SW 1271 (cell line): ENCODE measurements at regions not wholly inside any gene's neighbourhood (a gene's known extent, or its start where the extent isn't known, plus 50 kb on each side); places are given as distances from the start of the nearest gene placed in this dataset.
"Not testable (repeated sequence)": the region's sequence is repeated elsewhere in the genome, so short reads cannot be mapped to it uniquely, and the experiment has no call there.

Source experiments
- DNase-seq, 2 experiments: peaks; one replicate each; lab custom pipeline; 2025; lab: John Stamatoyannopoulos, UW

GRCh38 chr9:103068753-103069152 is 73.6 kb downstream of the CYLC2 start:
- no peak for DNase-seq

DNA sequence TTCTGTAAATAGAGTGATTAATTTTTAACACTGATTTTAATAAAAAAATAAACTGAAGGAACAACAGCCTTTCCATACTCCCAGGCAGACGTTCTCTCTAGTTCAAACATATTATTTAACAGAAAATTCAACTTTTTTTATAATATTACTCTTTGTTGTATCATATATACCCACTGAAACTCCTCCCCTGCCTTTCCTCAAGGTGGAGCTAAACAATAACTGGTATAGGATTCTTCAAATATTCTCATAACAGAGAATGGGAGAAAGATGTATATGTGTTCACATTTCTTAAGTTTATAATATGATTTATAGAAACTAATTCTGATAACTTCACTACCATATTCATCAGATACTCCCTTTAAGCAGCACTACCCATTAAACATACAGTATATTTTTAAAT is 83.4 kb downstream of the CYLC2 start:
- DNase-seq, result no peak

GRCh38 chr9:103082494-103082893 is 87.4 kb downstream of the CYLC2 start:
- DNase-seq, result no peak

DNA sequence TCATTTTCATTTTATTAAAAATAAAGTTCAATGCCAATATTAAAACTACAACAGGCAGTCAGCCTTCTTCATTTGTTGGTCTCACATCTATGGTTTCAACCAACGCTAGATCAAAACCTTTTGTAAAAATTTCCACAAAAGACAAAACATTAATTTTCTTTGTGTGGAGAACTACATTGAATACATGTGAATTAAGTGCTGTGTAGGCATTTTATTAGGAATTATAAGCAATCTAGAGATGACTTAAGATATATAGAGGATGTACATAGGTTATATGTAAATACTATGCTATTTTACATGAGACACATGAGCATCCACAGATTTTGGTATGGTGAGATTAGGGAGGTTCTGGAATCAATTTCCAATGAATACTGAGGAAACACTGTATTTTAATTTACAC is 94.2 kb downstream of the CYLC2 start:
- no peak for DNase-seq

- no peak for DNase-seq
Observed at GRCh38 chr9:103104101-103104500, 109.0 kb downstream of the CYLC2 start.

GRCh38 chr9:103116246-103116645 is 121.1 kb downstream of the CYLC2 start:
- no peak for DNase-seq

- no peak for DNase-seq
Observed at GRCh38 chr9:103126494-103126893, 131.4 kb downstream of the CYLC2 start.

DNA sequence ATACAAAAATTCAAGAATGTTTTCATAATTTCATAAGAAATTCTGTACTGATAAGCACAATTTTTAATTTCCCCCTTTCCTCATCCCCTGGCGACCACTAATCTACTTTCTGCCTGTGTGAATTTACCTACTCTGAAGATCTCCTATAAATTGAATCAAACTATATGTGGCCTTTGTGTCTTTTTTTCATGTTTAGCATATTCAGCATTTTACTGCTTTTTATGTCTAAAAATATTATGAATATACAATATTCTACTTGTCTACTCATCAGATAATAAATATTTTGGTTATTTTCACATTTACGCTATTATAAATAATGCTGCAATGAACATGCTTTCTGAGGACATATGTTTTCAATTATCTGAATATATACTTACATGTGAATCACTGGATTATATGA is 144.8 kb downstream of the CYLC2 start:
- DNase-seq, result no peak

- peak in 1 of 2 experiments; percentile 16 for DNase-seq
Observed at GRCh38 chr9:103152473-103152872, 157.3 kb downstream of the CYLC2 start.

GRCh38 chr9:103167530-103167929 is 172.4 kb downstream of the CYLC2 start:
- DNase-seq, result no peak

DNA sequence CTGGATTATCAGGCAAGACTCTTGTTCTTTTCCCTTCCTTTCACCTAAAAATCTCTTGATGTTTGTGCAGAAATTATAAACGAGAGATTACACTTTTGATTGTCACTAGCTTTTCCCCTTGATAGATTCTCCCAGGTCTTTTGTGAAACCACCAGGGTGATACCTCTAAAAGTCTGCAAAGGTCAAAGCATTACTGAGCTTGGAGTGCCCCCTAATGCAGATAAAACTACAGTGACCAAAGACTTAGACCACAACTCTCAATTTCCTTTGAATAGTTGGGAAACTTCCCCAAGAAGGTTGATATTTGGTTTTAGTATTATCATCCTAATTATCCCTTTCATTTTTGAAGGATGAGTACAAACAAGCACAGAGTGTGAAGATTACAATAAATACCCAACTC is 173.1 kb downstream of the CYLC2 start:
- no peak for DNase-seq

- no peak for DNase-seq
Observed at GRCh38 chr9:103169798-103170197, 174.7 kb downstream of the CYLC2 start.

DNA sequence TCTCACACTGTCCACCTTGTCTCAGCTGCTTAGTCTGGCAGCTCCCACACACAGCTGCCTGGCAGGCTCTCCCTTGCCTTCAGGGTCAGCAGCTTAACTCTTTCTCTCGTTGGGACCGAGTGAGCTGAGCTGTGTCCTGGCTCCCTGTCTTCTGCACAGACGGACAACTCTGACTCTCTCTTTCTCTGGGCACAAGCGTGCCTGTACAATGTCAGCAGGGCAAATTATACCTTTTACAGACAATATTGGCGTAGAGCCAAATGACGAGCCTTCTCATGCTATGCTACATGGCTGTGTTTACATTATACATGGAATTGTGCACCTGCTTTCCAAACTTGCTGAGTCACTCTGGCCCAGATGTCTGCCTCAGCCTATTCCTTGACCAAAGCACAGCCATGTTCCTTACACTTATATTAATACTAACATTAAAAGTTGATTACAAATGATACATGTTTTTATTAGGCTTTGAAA is 188.6 kb downstream of the CYLC2 start:
- DNase-seq, result no peak

DNA sequence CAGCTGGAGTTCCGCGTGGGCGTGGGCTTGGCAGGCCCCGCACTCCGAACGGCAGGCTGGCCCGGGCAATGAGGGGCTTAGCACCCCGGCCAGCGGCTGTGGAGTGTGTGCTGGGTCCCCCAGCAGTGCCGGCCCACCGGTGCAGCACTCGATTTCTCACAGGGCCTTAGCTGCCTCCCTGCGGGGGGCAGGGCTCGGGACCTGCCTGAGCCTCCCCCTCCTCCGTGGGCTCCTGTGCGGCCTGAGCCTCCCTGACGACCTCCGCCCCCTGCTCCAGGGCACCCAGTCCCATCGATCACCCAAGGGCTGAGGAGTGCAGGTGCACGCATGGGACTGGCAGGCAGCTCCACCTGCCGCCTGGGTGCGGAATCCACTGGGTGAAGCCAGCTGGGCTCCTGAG is 191.8 kb downstream of the CYLC2 start:
- no peak for DNase-seq

DNA sequence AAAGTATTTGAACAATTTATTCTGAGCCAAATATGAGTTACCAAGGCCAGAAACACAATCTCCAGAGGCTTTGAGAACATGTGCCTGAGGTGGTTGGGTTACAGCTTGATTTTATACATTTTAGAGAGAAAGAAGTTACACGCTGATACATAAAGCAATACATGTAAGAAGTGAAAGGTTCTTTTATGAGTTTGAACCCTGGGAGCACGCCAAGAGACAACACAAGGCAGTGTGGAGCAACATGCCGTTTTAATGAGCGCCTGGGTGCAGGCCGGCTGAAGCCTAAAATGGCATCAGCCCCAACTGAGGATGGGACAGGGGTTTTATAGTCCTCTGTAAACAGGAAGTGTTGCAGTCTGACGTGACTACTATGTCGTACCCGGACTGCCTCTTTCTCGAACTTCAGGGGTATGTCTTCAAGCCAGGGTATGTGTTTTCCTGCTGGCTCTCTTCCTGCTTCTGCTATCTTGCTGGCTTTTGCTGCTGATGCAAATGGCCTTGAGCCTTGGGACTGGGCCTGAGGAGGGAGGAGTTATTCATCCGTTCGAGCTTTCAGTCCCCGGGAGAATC is 193.7 kb downstream of the CYLC2 start:
- DNase-seq, result no peak

- no peak for DNase-seq
Observed at GRCh38 chr9:103193992-103194391, 198.9 kb downstream of the CYLC2 start.

DNA sequence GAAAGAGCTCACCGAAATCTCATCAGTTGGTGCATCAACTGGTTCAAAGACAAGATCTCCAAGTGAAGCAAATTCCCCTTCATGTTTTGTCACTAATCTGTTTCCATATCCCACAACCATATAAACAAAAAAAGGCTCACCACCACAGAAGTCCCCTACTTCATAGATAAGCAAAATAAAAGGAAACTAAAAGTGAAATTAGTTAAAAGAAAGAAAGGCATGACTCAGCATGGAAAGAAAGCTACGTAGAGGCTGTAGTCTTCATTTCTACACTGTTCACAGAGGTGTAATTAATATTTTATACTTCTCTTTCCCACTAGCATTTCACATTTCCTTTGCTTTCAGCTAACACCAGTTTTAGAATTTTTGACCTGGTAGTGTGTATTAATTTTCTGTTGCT is 208.0 kb downstream of the CYLC2 start:
- DNase-seq, result no peak

- DNase-seq, result not testable (repeated sequence)
Observed at GRCh38 chr9:103205881-103206585, 210.9 kb downstream of the CYLC2 start.

- DNase-seq, result no peak
Observed at GRCh38 chr9:103210607-103211006, 215.5 kb downstream of the CYLC2 start.

DNA sequence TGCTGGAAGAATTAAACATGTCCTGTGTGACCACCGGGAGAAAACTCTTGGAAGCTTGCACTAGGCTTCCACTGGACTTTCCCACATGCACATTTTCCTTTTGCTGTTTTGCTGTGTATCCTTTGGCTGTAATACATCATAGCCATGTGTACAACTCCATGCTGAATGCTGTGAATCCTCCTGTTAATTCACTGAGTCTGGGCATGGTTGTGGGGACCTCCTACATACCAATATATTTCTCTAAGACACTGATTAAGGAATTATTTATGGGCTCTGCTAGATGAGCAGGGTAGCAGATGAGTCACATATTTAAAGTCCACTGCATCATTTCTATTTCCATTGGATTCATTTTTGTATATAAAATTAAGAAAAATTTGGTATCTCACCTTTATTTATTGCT is 220.1 kb downstream of the CYLC2 start:
- no peak for DNase-seq

DNA sequence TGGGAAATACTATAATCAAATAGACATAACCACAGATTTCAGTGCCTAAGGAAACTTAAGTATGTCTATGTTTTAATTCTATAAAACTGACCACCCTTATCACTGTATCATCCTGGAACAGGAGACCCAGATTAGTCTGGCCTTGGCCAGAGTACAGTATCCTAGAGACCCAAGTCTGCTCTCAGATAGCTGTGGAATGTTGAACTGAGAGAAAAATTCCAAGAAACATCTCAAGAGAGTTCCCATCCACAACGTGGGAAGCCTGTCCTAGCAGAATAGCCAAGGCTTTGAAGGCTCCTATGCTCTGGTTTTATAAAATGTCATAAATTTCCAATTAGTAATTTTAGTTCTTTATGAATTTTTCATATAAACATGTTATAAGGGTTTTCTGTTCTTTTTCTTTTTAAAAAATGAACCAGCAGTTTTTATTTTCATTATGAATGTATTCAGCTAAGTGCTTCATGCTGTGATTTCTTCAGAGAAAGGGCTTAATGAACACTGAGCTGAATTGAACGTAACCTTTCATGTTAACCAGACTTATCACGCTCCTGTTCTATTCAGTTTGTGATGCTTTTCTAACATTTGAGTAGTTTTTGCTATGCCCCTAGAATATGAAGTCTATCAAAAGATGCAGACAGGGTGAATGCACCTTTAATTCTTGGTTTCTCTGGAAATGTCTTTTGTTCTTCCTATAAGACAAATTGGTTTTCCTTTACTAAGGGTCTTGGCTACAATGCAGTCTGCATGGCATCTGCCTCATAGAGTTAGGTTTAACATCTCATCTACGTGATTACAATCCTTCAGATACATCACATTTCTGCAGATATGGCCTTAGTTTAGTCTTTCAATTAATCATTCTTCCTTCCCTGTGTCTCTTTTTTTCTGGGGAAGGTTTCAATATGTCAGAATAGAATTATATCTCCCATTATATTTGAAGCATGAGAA is 230.8 kb downstream of the CYLC2 start:
- no peak for DNase-seq

DNA sequence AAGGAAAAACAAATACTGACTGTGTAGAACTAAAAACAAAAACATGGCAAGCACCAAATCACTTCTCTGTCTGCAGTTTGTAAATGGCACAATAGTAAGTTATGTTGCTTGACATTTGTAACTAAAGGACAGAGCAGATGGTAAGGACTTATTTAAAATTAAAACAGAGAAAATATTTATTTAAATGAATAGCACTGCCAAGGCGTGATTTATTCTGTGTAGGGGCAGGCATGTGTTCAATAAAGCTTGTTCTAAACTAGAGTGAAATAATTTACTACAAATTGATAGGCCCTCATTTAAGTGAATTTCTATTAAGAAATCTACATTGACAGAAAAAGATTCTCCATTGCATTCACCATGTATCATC is 231.5 kb downstream of the CYLC2 start:
- DNase-seq, result no peak

GRCh38 chr9:103237571-103238109 is 242.5 kb downstream of the CYLC2 start:
- DNase-seq, result not testable (repeated sequence)
